C4-2B (cell line): ENCODE measurements at regions not wholly inside any gene's neighbourhood (a gene's known extent, or its start where the extent isn't known, plus 50 kb on each side); places are given as distances from the start of the nearest gene placed in this dataset.

Experiments used
- ZFX ChIP-seq: fragments of 450-650 bp; IDR thresholded peaks from 2 replicates; pipeline ENCODE4 v1.6.1; 2017
- TF ChIP-seq, protein P1 (sequence below): fragments of 450-650 bp; conservative IDR thresholded peaks from 2 replicates; pipeline ENCODE4 v1.5.1; 2017; ENCODE audit warnings: mild to moderate bottlenecking

GRCh38 chrX:39299615-39300014, 498.4 kb downstream of the MID1IP1 start:
- TF ChIP-seq, protein P1, sequence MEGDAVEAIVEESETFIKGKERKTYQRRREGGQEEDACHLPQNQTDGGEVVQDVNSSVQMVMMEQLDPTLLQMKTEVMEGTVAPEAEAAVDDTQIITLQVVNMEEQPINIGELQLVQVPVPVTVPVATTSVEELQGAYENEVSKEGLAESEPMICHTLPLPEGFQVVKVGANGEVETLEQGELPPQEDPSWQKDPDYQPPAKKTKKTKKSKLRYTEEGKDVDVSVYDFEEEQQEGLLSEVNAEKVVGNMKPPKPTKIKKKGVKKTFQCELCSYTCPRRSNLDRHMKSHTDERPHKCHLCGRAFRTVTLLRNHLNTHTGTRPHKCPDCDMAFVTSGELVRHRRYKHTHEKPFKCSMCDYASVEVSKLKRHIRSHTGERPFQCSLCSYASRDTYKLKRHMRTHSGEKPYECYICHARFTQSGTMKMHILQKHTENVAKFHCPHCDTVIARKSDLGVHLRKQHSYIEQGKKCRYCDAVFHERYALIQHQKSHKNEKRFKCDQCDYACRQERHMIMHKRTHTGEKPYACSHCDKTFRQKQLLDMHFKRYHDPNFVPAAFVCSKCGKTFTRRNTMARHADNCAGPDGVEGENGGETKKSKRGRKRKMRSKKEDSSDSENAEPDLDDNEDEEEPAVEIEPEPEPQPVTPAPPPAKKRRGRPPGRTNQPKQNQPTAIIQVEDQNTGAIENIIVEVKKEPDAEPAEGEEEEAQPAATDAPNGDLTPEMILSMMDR, result no peak
- no peak for TF ChIP-seq ZFX
